Neural progenitor cell (in vitro differentiated cells): ENCODE measurements at regions not wholly inside any gene's neighbourhood (a gene's known extent, or its start where the extent isn't known, plus 50 kb on each side); places are given as distances from the start of the nearest gene placed in this dataset.

Experiments used
- DNase-seq: peaks from one replicate; pipeline ENCODE4 v3.0.0-alpha.2; 2016; ENCODE audit warnings: low spot score
- H2AFZ ChIP-seq: fragments of 200-600 bp; sonication (generic); replicated peaks from 2 replicates; pipeline ENCODE4 v1.6.1; 2016; ENCODE audit warnings: antibody characterized with exemption
- H3F3A ChIP-seq: fragments of 200-600 bp; sonication (generic); 2 replicates; pipeline ENCODE4 v1.6.1; 2016; ENCODE audit warnings: antibody characterized with exemption, low read depth
- H3K27ac ChIP-seq: fragments of 200-600 bp; sonication (generic); 2 replicates; pipeline ENCODE4 v1.5.1; 2016; ENCODE audit warnings: mild to moderate bottlenecking
- H3K27me3 ChIP-seq: fragments of 200-600 bp; sonication (generic); 2 replicates; pipeline ENCODE4 v1.6.1; 2016; ENCODE audit warnings: mild to moderate bottlenecking, moderate library complexity
- H3K36me3 ChIP-seq: fragments of 200-600 bp; sonication (generic); 2 replicates; pipeline ENCODE4 v1.5.1; 2016
- H3K4me1 ChIP-seq: fragments of 200-600 bp; sonication (generic); 2 replicates; pipeline ENCODE4 v1.6.1; 2016; ENCODE audit warnings: mixed run types
- H3K4me2 ChIP-seq: fragments of 200-600 bp; sonication (generic); 2 replicates; pipeline ENCODE4 v1.6.1; 2016
- H3K4me3 ChIP-seq: fragments of 200-600 bp; sonication (generic); 2 replicates; pipeline ENCODE4 v1.5.1; 2016
- H3K79me2 ChIP-seq: fragments of 200-600 bp; sonication (generic); 2 replicates; pipeline ENCODE4 v1.6.1; 2016; ENCODE audit warnings: low read depth
- H3K9ac ChIP-seq: fragments of 200-600 bp; sonication (generic); 2 replicates; pipeline ENCODE4 v1.6.1; 2016
- H3K9me3 ChIP-seq: fragments of 200-600 bp; sonication (generic); 2 replicates; pipeline ENCODE4 v1.5.1; 2016; ENCODE audit warnings: low read depth
- H4K20me1 ChIP-seq: fragments of 200-600 bp; sonication (generic); 2 replicates; pipeline ENCODE4 v1.6.1; 2016; ENCODE audit warnings: low read depth
- H3K27ac Mint-ChIP-seq: 3 replicates; pipeline ENCODE4 v1.8.0; 2021; ENCODE audit warnings: mixed read lengths
- H3K27me3 Mint-ChIP-seq: 2 replicates; pipeline ENCODE4 v1.8.0; 2022; ENCODE audit warnings: low read depth, mild to moderate bottlenecking, inconsistent platforms, moderate library complexity, mixed read lengths; ENCODE audit not compliant: insufficient read depth
- H3K36me3 Mint-ChIP-seq: 3 replicates; pipeline ENCODE4 v1.8.0; 2021; ENCODE audit warnings: mixed read lengths
- H3K4me1 Mint-ChIP-seq: 3 replicates; pipeline ENCODE4 v1.8.0; 2021; ENCODE audit warnings: mixed read lengths
- H3K4me3 Mint-ChIP-seq: 3 replicates; pipeline ENCODE4 v1.8.0; 2021; ENCODE audit warnings: mild to moderate bottlenecking, moderate library complexity, mixed read lengths
- H3K9me3 Mint-ChIP-seq: 3 replicates; pipeline ENCODE4 v1.8.0; 2020; ENCODE audit warnings: mixed read lengths
- CTCF ChIP-seq: fragments of 200-600 bp; sonication (generic); IDR thresholded peaks from 2 replicates; pipeline ENCODE4 v1.5.1; 2017; ENCODE audit warnings: antibody characterized with exemption, mild to moderate bottlenecking
- EZH2 ChIP-seq: fragments of 200-600 bp; sonication (generic); IDR thresholded peaks from 2 replicates; pipeline ENCODE4 v1.6.1; 2017; ENCODE audit warnings: antibody characterized with exemption, mild to moderate bottlenecking, moderate library complexity
- EZH2phosphoT487 ChIP-seq: fragments of 200-600 bp; sonication (generic); IDR thresholded peaks from 2 replicates; pipeline ENCODE4 v1.6.1; 2017; ENCODE audit warnings: antibody characterized with exemption

GRCh38 chr4:60709061-60709460 lies 491.1 kb upstream of the ADGRL3 start:
- no peak overlapping the region for H3K9ac ChIP-seq
- H3K27ac Mint-ChIP-seq, result no peak overlapping the region

GRCh38 chr4:60718874-60719273 lies 481.3 kb upstream of the ADGRL3 start:
- Histone ChIP-seq H3K9me3 (no peaks in the 10 kb centered on the region), H3K36me3 (no peaks in the 10 kb centered on the region), H3K27ac (no peak overlapping the region), H3K4me1 (no peaks in the 10 kb centered on the region), H4K20me1 (no peaks in the 10 kb centered on the region), H3F3A (no peaks in the 10 kb centered on the region), H3K4me2 (no peak overlapping the region), H3K9ac (no peak overlapping the region), H3K4me3 (no peak overlapping the region), H2AFZ (no peak overlapping the region), H3K27me3 (no peaks in the 10 kb centered on the region), H3K79me2 (no peaks in the 10 kb centered on the region)
- H3K4me3 Mint-ChIP-seq, result no peak overlapping the region
- H3K4me1 Mint-ChIP-seq, result no peaks in the 10 kb centered on the region
- H3K27me3 Mint-ChIP-seq, result no peaks in the 10 kb centered on the region
- H3K27ac Mint-ChIP-seq, result no peak overlapping the region
- peaks cover 3% of the 10 kb centered on the region for H3K9me3 Mint-ChIP-seq
- no peaks in the 10 kb centered on the region for H3K36me3 Mint-ChIP-seq
- no peak for DNase-seq
- TF ChIP-seq EZH2phosphoT487 (no peak), EZH2 (no peak), CTCF (no peak)

More at GRCh38 chr4:60709061-60709460, 491.1 kb upstream of the ADGRL3 start:
- Histone ChIP-seq H3K9me3 (no peaks in the 10 kb centered on the region), H3F3A (no peaks in the 10 kb centered on the region), H3K27me3 (no peaks in the 10 kb centered on the region), H4K20me1 (no peaks in the 10 kb centered on the region), H3K79me2 (no peaks in the 10 kb centered on the region), H3K36me3 (no peaks in the 10 kb centered on the region), H3K4me1 (no peaks in the 10 kb centered on the region), H2AFZ (no peak overlapping the region), H3K4me2 (no peak overlapping the region), H3K4me3 (no peak overlapping the region), H3K27ac (no peak overlapping the region)
- no peaks in the 10 kb centered on the region for H3K9me3 Mint-ChIP-seq
- no peak for DNase-seq
- no peaks in the 10 kb centered on the region for H3K36me3 Mint-ChIP-seq
- no peaks in the 10 kb centered on the region for H3K4me1 Mint-ChIP-seq
- no peak for TF ChIP-seq CTCF
- TF ChIP-seq EZH2phosphoT487, result no peak
- no peak for TF ChIP-seq EZH2
- no peak overlapping the region for H3K4me3 Mint-ChIP-seq
- H3K27me3 Mint-ChIP-seq, result no peaks in the 10 kb centered on the region

GRCh38 chr4:60721685-60722084 lies 478.4 kb upstream of the ADGRL3 start:
- no peaks in the 10 kb centered on the region for H3K36me3 ChIP-seq
- H3K4me1 ChIP-seq, result no peaks in the 10 kb centered on the region
- no peak overlapping the region for H3K4me3 Mint-ChIP-seq
- H4K20me1 ChIP-seq, result no peaks in the 10 kb centered on the region
- no peaks in the 10 kb centered on the region for H3K36me3 Mint-ChIP-seq
- H3K27me3 Mint-ChIP-seq, result no peaks in the 10 kb centered on the region
- H3K9me3 Mint-ChIP-seq, result no peaks in the 10 kb centered on the region
- no peaks in the 10 kb centered on the region for H3K27me3 ChIP-seq
- no peak overlapping the region for H3K4me3 ChIP-seq
- H3K4me1 Mint-ChIP-seq, result peaks cover 5% of the 10 kb centered on the region
- H3F3A ChIP-seq, result no peaks in the 10 kb centered on the region
- no peak for DNase-seq
- no peak overlapping the region for H3K27ac Mint-ChIP-seq
- H3K79me2 ChIP-seq, result no peaks in the 10 kb centered on the region
- no peak overlapping the region for H3K27ac ChIP-seq
- H2AFZ ChIP-seq, result no peak overlapping the region
- H3K9ac ChIP-seq, result no peak overlapping the region
- no peak overlapping the region for H3K4me2 ChIP-seq
- no peaks in the 10 kb centered on the region for H3K9me3 ChIP-seq
- TF ChIP-seq EZH2phosphoT487, result no peak
- no peak for TF ChIP-seq EZH2
- TF ChIP-seq CTCF, result no peak

GRCh38 chr4:60723796-60724195 lies 476.3 kb upstream of the ADGRL3 start:
- Histone ChIP-seq H3K9ac (no peak overlapping the region), H3K27ac (no peak overlapping the region), H4K20me1 (no peaks in the 10 kb centered on the region), H2AFZ (no peak overlapping the region), H3K4me2 (no peak overlapping the region), H3K79me2 (no peaks in the 10 kb centered on the region), H3K4me3 (no peak overlapping the region), H3K4me1 (no peaks in the 10 kb centered on the region), H3K36me3 (no peaks in the 10 kb centered on the region), H3F3A (no peaks in the 10 kb centered on the region), H3K9me3 (no peaks in the 10 kb centered on the region), H3K27me3 (no peaks in the 10 kb centered on the region)
- Mint-ChIP-seq H3K27ac (no peak overlapping the region), H3K4me1 (peaks cover 5% of the 10 kb centered on the region), H3K9me3 (no peaks in the 10 kb centered on the region), H3K4me3 (no peak overlapping the region), H3K36me3 (no peaks in the 10 kb centered on the region), H3K27me3 (no peaks in the 10 kb centered on the region)
- no peak for DNase-seq
- TF ChIP-seq EZH2, result no peak
- no peak for TF ChIP-seq CTCF
- no peak for TF ChIP-seq EZH2phosphoT487
